Neural crest cell (in vitro differentiated cells): ENCODE measurements at regions not wholly inside any gene's neighbourhood (a gene's known extent, or its start where the extent isn't known, plus 50 kb on each side); places are given as distances from the start of the nearest gene placed in this dataset.

Experiments
- DNase-seq: peaks from one replicate; pipeline ENCODE4 v3.0.0; 2021; ENCODE audit warnings: low read depth, mixed read lengths, low spot score
- H3K27ac Mint-ChIP-seq: one replicate; pipeline ENCODE4 v1.8.0; 2021; ENCODE audit warnings: mild to moderate bottlenecking, mixed read lengths; ENCODE audit not compliant: unreplicated experiment
- H3K27me3 Mint-ChIP-seq: 2 replicates; pipeline ENCODE4 v1.8.0; 2021; ENCODE audit warnings: low read depth, mild to moderate bottlenecking, mixed read lengths
- H3K36me3 Mint-ChIP-seq: 2 replicates; pipeline ENCODE4 v1.8.0; 2021; ENCODE audit warnings: low read depth, mild to moderate bottlenecking, mixed read lengths
- H3K4me1 Mint-ChIP-seq: 2 replicates; pipeline ENCODE4 v1.8.0; 2021; ENCODE audit warnings: mixed read lengths
- H3K4me3 Mint-ChIP-seq: one replicate; pipeline ENCODE4 v1.8.0; 2021; ENCODE audit warnings: mild to moderate bottlenecking, mixed read lengths
- H3K9me3 Mint-ChIP-seq: 2 replicates; pipeline ENCODE4 v1.8.0; 2021; ENCODE audit warnings: mixed read lengths
- TF ChIP-seq, protein P1 (sequence below): fragments of 200-600 bp; sonication (generic); conservative IDR thresholded peaks from 2 replicates; pipeline ENCODE4 v1.5.0; 2021; ENCODE audit warnings: antibody characterized with exemption, mild to moderate bottlenecking

DNA sequence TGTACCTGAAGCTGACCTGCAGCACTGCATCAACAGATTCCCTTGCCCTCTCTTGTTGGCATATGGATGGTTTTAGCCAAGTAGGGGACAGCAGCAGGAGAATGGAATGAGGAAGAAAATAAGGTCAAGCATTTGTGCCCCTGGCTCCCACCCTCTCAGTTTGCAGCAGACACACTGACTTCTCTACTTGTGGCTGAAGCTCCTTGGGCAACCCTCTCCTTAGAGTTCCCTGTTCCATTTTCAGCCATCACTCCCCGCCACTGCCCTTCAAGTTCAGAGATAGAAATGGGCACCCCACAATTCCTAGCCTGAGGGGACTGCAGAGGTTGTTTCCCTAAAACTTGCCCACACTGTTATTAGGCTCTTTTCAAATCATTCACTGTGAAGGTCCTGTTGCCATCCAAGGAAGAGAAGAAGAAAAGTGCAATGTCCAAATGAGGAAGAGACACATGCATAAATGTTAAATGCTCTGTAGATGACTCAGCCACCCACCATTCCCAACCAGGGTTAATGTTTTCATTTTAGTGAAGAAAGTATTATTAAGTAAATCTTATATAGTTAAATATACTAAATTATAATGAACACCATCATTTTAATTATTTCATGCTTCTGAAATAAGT lies 295.9 kb upstream of the UBE2E2 start:
- no peaks in the 10 kb centered on the region for H3K4me1 Mint-ChIP-seq
- H3K9me3 Mint-ChIP-seq = peaks cover 2% of the 10 kb centered on the region
- H3K27ac Mint-ChIP-seq = no peak overlapping the region
- no peaks in the 10 kb centered on the region for H3K36me3 Mint-ChIP-seq
- H3K4me3 Mint-ChIP-seq = no peak overlapping the region
- no peak for DNase-seq
- H3K27me3 Mint-ChIP-seq = no peaks in the 10 kb centered on the region
- TF ChIP-seq, protein P1, sequence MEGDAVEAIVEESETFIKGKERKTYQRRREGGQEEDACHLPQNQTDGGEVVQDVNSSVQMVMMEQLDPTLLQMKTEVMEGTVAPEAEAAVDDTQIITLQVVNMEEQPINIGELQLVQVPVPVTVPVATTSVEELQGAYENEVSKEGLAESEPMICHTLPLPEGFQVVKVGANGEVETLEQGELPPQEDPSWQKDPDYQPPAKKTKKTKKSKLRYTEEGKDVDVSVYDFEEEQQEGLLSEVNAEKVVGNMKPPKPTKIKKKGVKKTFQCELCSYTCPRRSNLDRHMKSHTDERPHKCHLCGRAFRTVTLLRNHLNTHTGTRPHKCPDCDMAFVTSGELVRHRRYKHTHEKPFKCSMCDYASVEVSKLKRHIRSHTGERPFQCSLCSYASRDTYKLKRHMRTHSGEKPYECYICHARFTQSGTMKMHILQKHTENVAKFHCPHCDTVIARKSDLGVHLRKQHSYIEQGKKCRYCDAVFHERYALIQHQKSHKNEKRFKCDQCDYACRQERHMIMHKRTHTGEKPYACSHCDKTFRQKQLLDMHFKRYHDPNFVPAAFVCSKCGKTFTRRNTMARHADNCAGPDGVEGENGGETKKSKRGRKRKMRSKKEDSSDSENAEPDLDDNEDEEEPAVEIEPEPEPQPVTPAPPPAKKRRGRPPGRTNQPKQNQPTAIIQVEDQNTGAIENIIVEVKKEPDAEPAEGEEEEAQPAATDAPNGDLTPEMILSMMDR = no peak

DNA sequence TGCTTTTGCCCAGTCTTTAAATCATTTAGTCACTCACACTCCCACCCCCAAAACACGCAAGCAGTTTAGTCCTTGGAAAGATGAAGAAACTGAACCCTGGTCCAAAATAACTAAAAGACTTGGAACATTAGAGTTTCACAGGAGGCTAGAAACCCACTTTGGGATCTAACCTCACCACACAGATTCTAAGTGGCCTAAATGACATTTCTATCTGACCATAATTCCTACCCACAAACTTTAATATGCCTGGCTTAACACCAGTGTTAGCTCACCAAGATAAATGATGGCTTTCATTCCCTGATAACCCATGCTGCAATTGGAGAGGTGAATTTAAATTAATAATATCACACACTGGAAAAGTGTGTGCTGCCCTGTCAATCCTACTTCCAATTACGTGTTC lies 295.3 kb upstream of the UBE2E2 start:
- no peaks in the 10 kb centered on the region for H3K4me1 Mint-ChIP-seq
- no peak for DNase-seq
- no peak overlapping the region for H3K4me3 Mint-ChIP-seq
- no peaks in the 10 kb centered on the region for H3K27me3 Mint-ChIP-seq
- TF ChIP-seq, protein P1 = no peak
- no peaks in the 10 kb centered on the region for H3K36me3 Mint-ChIP-seq
- H3K27ac Mint-ChIP-seq = no peak overlapping the region
- H3K9me3 Mint-ChIP-seq = no peaks in the 10 kb centered on the region

DNA sequence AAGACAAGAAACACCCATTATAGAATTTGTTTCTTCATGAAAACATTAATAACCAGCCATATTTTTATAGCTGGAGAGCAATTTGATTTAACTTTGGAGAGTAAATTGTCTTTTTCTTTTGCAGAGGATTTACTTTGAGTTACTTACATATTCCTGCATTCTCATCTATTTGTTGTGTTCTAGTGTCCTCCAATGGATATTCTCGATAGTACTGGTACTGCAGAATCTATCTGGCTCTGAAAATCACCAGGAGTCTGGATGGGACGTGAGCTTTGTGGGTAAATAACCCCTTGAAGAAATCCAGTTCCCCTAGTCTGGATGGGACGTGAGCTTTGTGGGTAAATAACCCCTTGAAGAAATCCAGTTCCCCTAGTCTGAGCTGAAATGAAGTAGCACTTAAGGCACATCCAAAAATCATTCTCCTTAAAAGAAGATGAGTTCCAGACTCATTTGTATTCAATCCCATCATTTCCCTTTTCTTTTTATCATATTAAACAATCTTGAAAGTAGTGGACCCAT lies 294.1 kb upstream of the UBE2E2 start:
- H3K4me3 Mint-ChIP-seq = no peak overlapping the region
- no peak for DNase-seq
- H3K36me3 Mint-ChIP-seq = no peaks in the 10 kb centered on the region
- H3K27ac Mint-ChIP-seq = no peak overlapping the region
- no peaks in the 10 kb centered on the region for H3K9me3 Mint-ChIP-seq
- TF ChIP-seq, protein P1 = no peak
- no peaks in the 10 kb centered on the region for H3K4me1 Mint-ChIP-seq
- H3K27me3 Mint-ChIP-seq = no peaks in the 10 kb centered on the region

DNA sequence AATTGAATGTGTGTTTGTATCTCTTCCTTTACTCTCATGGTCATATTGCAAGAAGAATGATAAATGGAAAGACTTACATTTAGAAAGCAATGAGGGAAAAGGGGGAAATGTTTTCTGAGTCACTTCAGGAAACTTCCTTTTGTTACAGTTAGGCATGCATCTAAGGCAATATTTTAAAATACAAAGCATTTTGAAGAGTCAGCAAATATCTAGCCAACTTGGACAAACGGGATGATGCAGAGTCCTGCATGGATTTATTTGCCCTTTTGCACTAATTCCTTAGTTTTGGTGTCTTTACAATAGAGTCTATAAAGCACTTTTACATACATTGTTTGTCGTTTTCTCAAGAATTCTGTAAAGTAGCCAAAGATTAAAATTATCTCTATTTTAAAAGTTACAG lies 286.2 kb upstream of the UBE2E2 start:
- Mint-ChIP-seq H3K4me3 (no peak overlapping the region), H3K9me3 (no peaks in the 10 kb centered on the region), H3K27me3 (no peaks in the 10 kb centered on the region), H3K27ac (no peak overlapping the region), H3K4me1 (no peaks in the 10 kb centered on the region), H3K36me3 (no peaks in the 10 kb centered on the region)
- TF ChIP-seq, protein P1 = no peak
- no peak for DNase-seq

DNA sequence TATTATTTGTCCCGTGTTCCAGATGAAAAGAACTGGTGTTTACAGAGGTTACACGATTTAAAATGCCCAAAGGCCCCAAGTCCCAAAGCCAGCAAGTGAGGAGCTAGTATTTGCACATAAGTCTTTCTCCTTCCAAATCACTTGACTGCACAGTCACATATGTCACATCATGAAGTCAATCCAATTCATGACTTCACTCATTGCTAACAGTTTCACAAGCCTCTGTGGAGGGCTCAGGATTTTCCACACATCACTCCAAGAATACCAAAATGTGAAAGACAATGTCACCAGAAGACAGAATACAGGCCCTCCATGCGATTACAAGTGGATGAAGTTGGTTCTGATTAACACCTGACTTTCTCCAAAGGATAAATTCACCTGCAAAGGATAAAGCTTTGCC lies 283.1 kb upstream of the UBE2E2 start:
- Mint-ChIP-seq H3K4me1 (no peaks in the 10 kb centered on the region), H3K36me3 (no peaks in the 10 kb centered on the region), H3K4me3 (no peak overlapping the region), H3K27me3 (no peaks in the 10 kb centered on the region), H3K27ac (no peak overlapping the region), H3K9me3 (no peaks in the 10 kb centered on the region)
- no peak for DNase-seq
- TF ChIP-seq, protein P1 = no peak
